ENCODE measurements at regions not wholly inside any gene's neighbourhood (a gene's known extent, or its start where the extent isn't known, plus 50 kb on each side); places are given as distances from the start of the nearest gene placed in this dataset.

DNA sequence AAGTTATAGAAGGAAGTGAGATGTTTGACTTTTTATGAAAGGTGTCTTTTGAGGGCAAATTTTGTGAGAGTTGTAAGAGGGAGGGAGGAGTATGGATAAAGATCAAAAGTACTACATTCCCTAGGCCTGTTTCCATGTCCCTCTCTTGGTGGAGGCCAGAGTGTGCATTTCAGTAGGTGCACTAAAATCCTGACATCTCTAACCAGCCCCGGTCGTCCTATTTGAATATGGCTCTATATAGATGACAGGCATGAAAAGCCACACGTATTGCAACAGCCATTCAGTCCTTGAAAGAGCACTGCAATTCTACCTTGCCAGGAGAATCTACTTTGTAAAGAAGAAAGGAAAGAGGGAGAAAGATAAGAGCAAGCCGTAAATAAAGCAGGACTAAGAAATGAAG lies 510.1 kb downstream of the IRS2 start:
- intact Hi-C loops (cut with DNase I, micrococcal nuclease) = no loop called here

DNA sequence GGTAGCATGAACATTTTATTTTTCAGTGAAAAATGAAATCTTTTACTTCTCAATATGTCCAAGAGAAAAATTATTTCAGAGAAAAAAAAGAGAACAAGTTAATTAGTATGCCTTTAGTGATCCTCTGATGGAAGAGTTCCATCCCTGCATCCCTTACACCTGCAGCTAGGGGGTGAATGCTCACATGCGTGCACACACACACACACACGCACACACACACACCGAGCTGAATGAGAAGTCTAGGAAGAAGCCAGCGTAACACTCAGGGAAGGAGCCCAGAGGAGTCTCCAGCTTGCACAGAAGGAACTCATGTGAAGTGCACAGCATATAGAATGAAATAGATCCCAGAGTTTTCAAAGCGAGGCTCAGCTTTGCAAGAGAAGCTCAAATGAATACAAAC lies 510.5 kb downstream of the IRS2 start:
- peaks cover 2% of the 10 kb centered on the region for H3K9me3 Mint-ChIP-seq
- no peak for DNase-seq

More for the DNA sequence above, 510.1 kb downstream of the IRS2 start:
- TF ChIP-seq, protein P1, sequence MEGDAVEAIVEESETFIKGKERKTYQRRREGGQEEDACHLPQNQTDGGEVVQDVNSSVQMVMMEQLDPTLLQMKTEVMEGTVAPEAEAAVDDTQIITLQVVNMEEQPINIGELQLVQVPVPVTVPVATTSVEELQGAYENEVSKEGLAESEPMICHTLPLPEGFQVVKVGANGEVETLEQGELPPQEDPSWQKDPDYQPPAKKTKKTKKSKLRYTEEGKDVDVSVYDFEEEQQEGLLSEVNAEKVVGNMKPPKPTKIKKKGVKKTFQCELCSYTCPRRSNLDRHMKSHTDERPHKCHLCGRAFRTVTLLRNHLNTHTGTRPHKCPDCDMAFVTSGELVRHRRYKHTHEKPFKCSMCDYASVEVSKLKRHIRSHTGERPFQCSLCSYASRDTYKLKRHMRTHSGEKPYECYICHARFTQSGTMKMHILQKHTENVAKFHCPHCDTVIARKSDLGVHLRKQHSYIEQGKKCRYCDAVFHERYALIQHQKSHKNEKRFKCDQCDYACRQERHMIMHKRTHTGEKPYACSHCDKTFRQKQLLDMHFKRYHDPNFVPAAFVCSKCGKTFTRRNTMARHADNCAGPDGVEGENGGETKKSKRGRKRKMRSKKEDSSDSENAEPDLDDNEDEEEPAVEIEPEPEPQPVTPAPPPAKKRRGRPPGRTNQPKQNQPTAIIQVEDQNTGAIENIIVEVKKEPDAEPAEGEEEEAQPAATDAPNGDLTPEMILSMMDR (IDR thresholded peaks at IDR 0.05) = no peak
- peaks cover 0 to 2% of the 10 kb centered on the region in 2 experiments for H3K27me3 ChIP-seq (ENCODE audit: control insufficient read depth in 1 of 2, insufficient read depth in 2 of 2, low read length in 2 of 2)
- H3K9me3 ChIP-seq (ENCODE audit: control insufficient read depth in 1 of 2, insufficient read depth in 1 of 2, low read length in 2 of 2) = peaks cover 0 to 4% of the 10 kb centered on the region in 2 experiments
- no peaks in the 10 kb centered on the region for H3K36me3 ChIP-seq (ENCODE audit: insufficient read depth, low read length)
- Mint-ChIP-seq H3K4me1 (ENCODE audit: low read depth) (no peaks in the 10 kb centered on the region), H3K27me3 (peaks cover 4% of the 10 kb centered on the region), H3K27ac (no peak overlapping the region), H3K36me3 (ENCODE audit: low read depth) (no peaks in the 10 kb centered on the region), H3K4me3 (no peak overlapping the region), H3K9me3 (peaks cover 3% of the 10 kb centered on the region)
- H3K4me1 ChIP-seq (ENCODE audit: insufficient read depth, low read length) = no peaks in the 10 kb centered on the region
- ATAC-seq (ENCODE audit: poor library complexity) (no peak), DNase-seq (no peak)
- no peak overlapping the region for H3K4me3 ChIP-seq (ENCODE audit: low read length)
- POLR2A ChIA-PET = no interaction called here
- CTCF ChIA-PET = no interaction called here
- H3K27ac ChIP-seq (ENCODE audit: low read depth in 1 of 2, low read length in 2 of 2) = no peak overlapping the region

DNA sequence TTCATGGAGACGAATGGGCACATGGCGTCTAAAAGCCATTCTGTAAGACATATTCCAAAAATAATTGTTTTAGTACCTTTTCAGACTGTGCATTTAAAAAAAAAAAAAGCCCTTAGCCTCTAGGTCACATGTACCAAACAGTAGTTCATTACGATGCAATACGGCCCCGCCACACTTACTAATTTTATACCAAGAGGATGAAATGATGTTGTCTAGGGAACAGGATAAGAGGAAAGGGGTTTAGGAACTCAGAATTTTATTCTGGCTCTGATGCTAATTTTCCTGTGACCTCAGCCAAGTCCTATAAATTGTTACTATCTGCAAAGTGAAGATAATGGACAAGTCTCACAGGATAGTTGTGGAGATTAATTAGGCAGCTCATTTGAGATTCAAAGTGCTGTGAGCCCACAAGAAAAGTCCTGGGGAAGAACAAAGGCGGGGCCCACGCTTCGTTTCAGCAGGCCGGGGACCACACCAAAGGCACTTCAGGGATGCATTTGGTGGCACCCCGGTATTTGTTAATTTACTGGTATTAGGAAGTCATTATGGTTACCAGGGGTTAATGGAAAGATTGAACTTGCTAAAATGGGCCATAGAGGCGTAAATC lies 511.1 kb downstream of the IRS2 start:
- ChIA-PET POLR2A (no interaction called here), CTCF (no interaction called here)
- Histone ChIP-seq H3K9me3 (ENCODE audit: control insufficient read depth in 1 of 2, insufficient read depth in 1 of 2, low read length in 2 of 2) (peaks cover 0 to 4% of the 10 kb centered on the region in 2 experiments), H3K4me3 (ENCODE audit: low read length) (no peak overlapping the region), H3K36me3 (ENCODE audit: insufficient read depth, low read length) (no peaks in the 10 kb centered on the region), H3K27me3 (ENCODE audit: control insufficient read depth in 1 of 2, insufficient read depth in 2 of 2, low read length in 2 of 2) (peaks cover 0 to 2% of the 10 kb centered on the region in 2 experiments), H3K4me1 (ENCODE audit: insufficient read depth, low read length) (no peaks in the 10 kb centered on the region), H3K27ac (ENCODE audit: low read depth in 1 of 2, low read length in 2 of 2) (no peak overlapping the region)
- no peaks in the 10 kb centered on the region for H3K27me3 Mint-ChIP-seq
- H3K9me3 Mint-ChIP-seq = no peaks in the 10 kb centered on the region
- DNase-seq (no peak), ATAC-seq (ENCODE audit: poor library complexity) (no peak)
- TF ChIP-seq, protein P1 (IDR thresholded peaks at IDR 0.05) = no peak
- no peaks in the 10 kb centered on the region for H3K4me1 Mint-ChIP-seq (ENCODE audit: low read depth)
- intact Hi-C loops (cut with DNase I, micrococcal nuclease) = no loop called here
- H3K27ac Mint-ChIP-seq = no peak overlapping the region
- H3K36me3 Mint-ChIP-seq (ENCODE audit: low read depth) = no peaks in the 10 kb centered on the region
- H3K4me3 Mint-ChIP-seq = no peak overlapping the region

More for the DNA sequence above, 510.5 kb downstream of the IRS2 start:
- H3K27me3 ChIP-seq (ENCODE audit: control insufficient read depth in 1 of 2, insufficient read depth in 2 of 2, low read length in 2 of 2) = peaks cover 0 to 2% of the 10 kb centered on the region in 2 experiments
- Mint-ChIP-seq H3K4me1 (ENCODE audit: low read depth) (no peaks in the 10 kb centered on the region), H3K27me3 (peaks cover 3% of the 10 kb centered on the region), H3K4me3 (no peak overlapping the region), H3K27ac (no peak overlapping the region), H3K36me3 (ENCODE audit: low read depth) (no peaks in the 10 kb centered on the region)
- intact Hi-C loops (cut with DNase I, micrococcal nuclease) = no loop called here
- H3K4me3 ChIP-seq (ENCODE audit: low read length) = no peak overlapping the region
- H3K36me3 ChIP-seq (ENCODE audit: insufficient read depth, low read length) = no peaks in the 10 kb centered on the region
- H3K4me1 ChIP-seq (ENCODE audit: insufficient read depth, low read length) = no peaks in the 10 kb centered on the region
- H3K27ac ChIP-seq (ENCODE audit: low read depth in 1 of 2, low read length in 2 of 2) = no peak overlapping the region
- H3K9me3 ChIP-seq (ENCODE audit: control insufficient read depth in 1 of 2, insufficient read depth in 1 of 2, low read length in 2 of 2) = peaks cover 0 to 4% of the 10 kb centered on the region in 2 experiments
- ChIA-PET POLR2A (no interaction called here), CTCF (no interaction called here)
- TF ChIP-seq, protein P1 (IDR thresholded peaks at IDR 0.05) = no peak
- no peak for ATAC-seq (ENCODE audit: poor library complexity)

Measured in CD4-positive, alpha-beta T cell (primary cell).